ENCODE measurements at regions not wholly inside any gene's neighbourhood (a gene's known extent, or its start where the extent isn't known, plus 50 kb on each side); places are given as distances from the start of the nearest gene placed in this dataset.

DNA sequence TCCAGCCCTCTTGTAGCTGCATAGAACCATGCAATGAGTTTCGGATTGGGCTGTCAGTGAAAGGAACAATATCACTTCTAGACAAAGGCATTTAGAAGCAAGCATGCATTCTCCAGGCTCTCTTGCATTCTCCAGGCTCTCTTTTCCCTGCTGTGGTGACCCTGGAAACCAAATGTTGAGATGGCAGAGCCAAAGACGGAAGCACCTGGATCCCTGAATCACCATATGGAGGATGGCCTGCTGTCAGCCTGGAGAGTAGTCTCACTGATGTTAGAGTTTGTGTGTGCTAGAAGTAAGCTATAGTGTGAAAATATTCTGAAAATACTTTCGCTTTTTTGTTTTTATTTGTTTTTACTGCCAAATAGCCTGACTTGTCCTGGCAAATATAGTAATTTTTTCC is 203.9 kb downstream of the C1D start:
- no peak overlapping the region for H3K27ac ChIP-seq (ENCODE audit: low read depth, low read length, poor library complexity, severe bottlenecking)
- H3K4me1 ChIP-seq (ENCODE audit: insufficient read depth, low read length, severe bottlenecking) = no peaks in the 10 kb centered on the region
- no peak overlapping the region for H3K4me3 ChIP-seq (ENCODE audit: low read depth, low read length, poor library complexity, severe bottlenecking)
- H3F3A ChIP-seq (ENCODE audit: insufficient read depth, low read length) = no peaks in the 10 kb centered on the region
- H3K9me3 ChIP-seq (ENCODE audit: low read length) = no peaks in the 10 kb centered on the region
- H3K27me3 ChIP-seq (ENCODE audit: insufficient read depth, low read length) = no peaks in the 10 kb centered on the region
- TF ChIP-seq, protein P1, sequence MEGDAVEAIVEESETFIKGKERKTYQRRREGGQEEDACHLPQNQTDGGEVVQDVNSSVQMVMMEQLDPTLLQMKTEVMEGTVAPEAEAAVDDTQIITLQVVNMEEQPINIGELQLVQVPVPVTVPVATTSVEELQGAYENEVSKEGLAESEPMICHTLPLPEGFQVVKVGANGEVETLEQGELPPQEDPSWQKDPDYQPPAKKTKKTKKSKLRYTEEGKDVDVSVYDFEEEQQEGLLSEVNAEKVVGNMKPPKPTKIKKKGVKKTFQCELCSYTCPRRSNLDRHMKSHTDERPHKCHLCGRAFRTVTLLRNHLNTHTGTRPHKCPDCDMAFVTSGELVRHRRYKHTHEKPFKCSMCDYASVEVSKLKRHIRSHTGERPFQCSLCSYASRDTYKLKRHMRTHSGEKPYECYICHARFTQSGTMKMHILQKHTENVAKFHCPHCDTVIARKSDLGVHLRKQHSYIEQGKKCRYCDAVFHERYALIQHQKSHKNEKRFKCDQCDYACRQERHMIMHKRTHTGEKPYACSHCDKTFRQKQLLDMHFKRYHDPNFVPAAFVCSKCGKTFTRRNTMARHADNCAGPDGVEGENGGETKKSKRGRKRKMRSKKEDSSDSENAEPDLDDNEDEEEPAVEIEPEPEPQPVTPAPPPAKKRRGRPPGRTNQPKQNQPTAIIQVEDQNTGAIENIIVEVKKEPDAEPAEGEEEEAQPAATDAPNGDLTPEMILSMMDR (IDR thresholded peaks at IDR 0.05; ENCODE audit: low read length) = no peak
- no peak for TF ChIP-seq EZH2 (IDR thresholded peaks at IDR 0.05; ENCODE audit: borderline replicate concordance, low read length)
- no peak overlapping the region for H3K9ac ChIP-seq (ENCODE audit: low read length)
- no peak overlapping the region for H3K4me2 ChIP-seq (ENCODE audit: low read length)
- H3K79me2 ChIP-seq (ENCODE audit: insufficient read depth, low read length) = no peaks in the 10 kb centered on the region
- no peaks in the 10 kb centered on the region for H3K36me3 ChIP-seq (ENCODE audit: insufficient read depth, low read length)
- H3K9me2 ChIP-seq (ENCODE audit: low read depth, low read length) = no peaks in the 10 kb centered on the region
- H4K20me1 ChIP-seq (ENCODE audit: insufficient read depth, low read length) = no peaks in the 10 kb centered on the region
- H2AFZ ChIP-seq (ENCODE audit: low read length) = no peak overlapping the region

DNA sequence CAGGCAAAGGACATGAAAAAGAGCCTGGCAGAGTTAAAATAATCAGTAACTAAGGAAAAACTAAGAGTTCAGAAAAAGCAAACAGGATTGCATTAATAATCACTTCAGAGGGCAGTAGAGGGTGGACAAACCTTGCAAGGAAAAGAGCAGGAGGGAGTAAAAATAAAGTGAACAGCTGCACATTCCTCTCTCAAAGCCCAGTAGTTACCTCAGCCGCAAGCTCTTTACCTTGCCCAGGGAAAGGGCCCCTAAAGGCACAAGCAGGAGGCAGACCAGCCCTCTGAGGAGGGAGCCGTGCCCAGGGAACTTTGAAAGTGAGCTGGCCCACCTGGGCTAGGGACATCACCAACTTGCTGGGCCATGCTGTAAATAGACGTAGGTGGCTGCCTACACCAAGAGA is 196.9 kb downstream of the C1D start:
- Histone ChIP-seq H3K9ac (ENCODE audit: low read length) (no peak overlapping the region), H3K79me2 (ENCODE audit: insufficient read depth, low read length) (no peaks in the 10 kb centered on the region), H3K9me2 (ENCODE audit: low read depth, low read length) (no peaks in the 10 kb centered on the region), H3F3A (ENCODE audit: insufficient read depth, low read length) (no peaks in the 10 kb centered on the region), H3K27ac (ENCODE audit: low read depth, low read length, poor library complexity, severe bottlenecking) (no peak overlapping the region), H3K4me1 (ENCODE audit: insufficient read depth, low read length, severe bottlenecking) (no peaks in the 10 kb centered on the region), H3K27me3 (ENCODE audit: insufficient read depth, low read length) (no peaks in the 10 kb centered on the region), H3K36me3 (ENCODE audit: insufficient read depth, low read length) (no peaks in the 10 kb centered on the region), H3K9me3 (ENCODE audit: low read length) (no peaks in the 10 kb centered on the region), H3K4me3 (ENCODE audit: low read depth, low read length, poor library complexity, severe bottlenecking) (no peak overlapping the region), H2AFZ (ENCODE audit: low read length) (no peak overlapping the region), H4K20me1 (ENCODE audit: insufficient read depth, low read length) (no peaks in the 10 kb centered on the region), H3K4me2 (ENCODE audit: low read length) (no peak overlapping the region)
- no peak for TF ChIP-seq EZH2 (IDR thresholded peaks at IDR 0.05; ENCODE audit: borderline replicate concordance, low read length)
- TF ChIP-seq, protein P1 (IDR thresholded peaks at IDR 0.05; ENCODE audit: low read length) = no peak

DNA sequence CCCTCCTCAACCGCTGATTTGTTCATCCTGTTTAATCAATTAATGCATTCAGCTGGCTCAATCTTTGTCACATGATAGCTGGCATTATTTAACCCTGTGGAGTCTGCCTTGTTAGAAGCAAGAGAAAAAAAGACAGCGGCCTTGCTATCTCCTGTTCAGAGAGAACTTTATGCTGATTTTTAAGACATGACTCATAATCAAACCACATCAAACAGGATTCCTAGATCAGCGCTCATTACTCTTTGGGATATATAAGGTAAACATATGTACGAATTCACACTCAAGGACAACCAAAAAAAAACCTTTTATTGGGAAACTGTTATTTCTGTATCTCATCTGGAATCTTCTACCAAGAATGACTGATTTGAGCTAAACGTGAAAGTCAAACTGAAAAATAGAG is 195.1 kb downstream of the C1D start:
- TF ChIP-seq EZH2 (IDR thresholded peaks at IDR 0.05; ENCODE audit: borderline replicate concordance, low read length) = no peak
- TF ChIP-seq, protein P1 (IDR thresholded peaks at IDR 0.05; ENCODE audit: low read length) = no peak
- H3K36me3 ChIP-seq (ENCODE audit: insufficient read depth, low read length) = no peaks in the 10 kb centered on the region
- H3K9me3 ChIP-seq (ENCODE audit: low read length) = no peaks in the 10 kb centered on the region
- H2AFZ ChIP-seq (ENCODE audit: low read length) = no peak overlapping the region
- no peaks in the 10 kb centered on the region for H4K20me1 ChIP-seq (ENCODE audit: insufficient read depth, low read length)
- H3K27me3 ChIP-seq (ENCODE audit: insufficient read depth, low read length) = 0 out of 2 replicates have a peak, but pooled peaks cover 5% of the 10 kb centered on the region
- no peaks in the 10 kb centered on the region for H3K9me2 ChIP-seq (ENCODE audit: low read depth, low read length)
- H3K4me3 ChIP-seq (ENCODE audit: low read depth, low read length, poor library complexity, severe bottlenecking) = no peak overlapping the region
- H3K27ac ChIP-seq (ENCODE audit: low read depth, low read length, poor library complexity, severe bottlenecking) = no peak overlapping the region
- no peak overlapping the region for H3K9ac ChIP-seq (ENCODE audit: low read length)
- no peaks in the 10 kb centered on the region for H3K4me1 ChIP-seq (ENCODE audit: insufficient read depth, low read length, severe bottlenecking)
- H3K4me2 ChIP-seq (ENCODE audit: low read length) = no peak overlapping the region
- H3F3A ChIP-seq (ENCODE audit: insufficient read depth, low read length) = no peaks in the 10 kb centered on the region
- no peaks in the 10 kb centered on the region for H3K79me2 ChIP-seq (ENCODE audit: insufficient read depth, low read length)

Measured in OCI-LY1 (cell line).